GM12864 (cell line): ENCODE measurements at regions not wholly inside any gene's neighbourhood (a gene's known extent, or its start where the extent isn't known, plus 50 kb on each side); places are given as distances from the start of the nearest gene placed in this dataset.

Experiments used
- DNase-seq: peaks from one replicate; pipeline ENCODE4 v3.0.0-alpha.2; 2011; ENCODE audit warnings: low read depth
- H3K4me3 ChIP-seq: 2 replicates; pipeline ENCODE4 v1.5.1; 2011; ENCODE audit warnings: mild to moderate bottlenecking, low read depth, low read length, control low read depth
- CTCF ChIP-seq: IDR thresholded peaks from 2 replicates; pipeline ENCODE4 v1.5.1; 2011; ENCODE audit warnings: low read depth, mild to moderate bottlenecking, moderate library complexity, low read length, control low read depth, inconsistent platforms; ENCODE audit errors: missing control alignments

DNA sequence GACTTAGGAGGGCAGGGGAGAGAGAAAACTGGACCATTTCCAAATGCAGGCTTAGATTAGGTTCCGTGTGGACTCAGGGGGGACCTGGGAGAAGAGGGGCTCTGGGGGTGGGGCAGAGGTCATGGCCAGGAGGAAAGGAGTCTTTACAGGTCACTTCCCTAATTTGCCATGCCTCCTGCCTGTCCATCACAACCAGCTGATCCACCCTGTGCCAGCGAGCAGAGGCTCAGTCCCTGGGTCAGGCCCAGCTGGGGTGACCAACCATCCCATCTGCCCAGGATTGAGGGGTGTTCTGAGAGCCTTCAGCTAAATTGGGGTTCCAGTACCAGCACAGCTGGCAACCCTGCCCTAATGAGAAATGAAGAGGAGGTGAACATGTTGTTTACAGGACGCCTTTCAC lies 84.6 kb upstream of the CACUL1 start:
- H3K4me3 ChIP-seq: no peak overlapping the region
- TF ChIP-seq CTCF: no peak
- DNase-seq: no peak

DNA sequence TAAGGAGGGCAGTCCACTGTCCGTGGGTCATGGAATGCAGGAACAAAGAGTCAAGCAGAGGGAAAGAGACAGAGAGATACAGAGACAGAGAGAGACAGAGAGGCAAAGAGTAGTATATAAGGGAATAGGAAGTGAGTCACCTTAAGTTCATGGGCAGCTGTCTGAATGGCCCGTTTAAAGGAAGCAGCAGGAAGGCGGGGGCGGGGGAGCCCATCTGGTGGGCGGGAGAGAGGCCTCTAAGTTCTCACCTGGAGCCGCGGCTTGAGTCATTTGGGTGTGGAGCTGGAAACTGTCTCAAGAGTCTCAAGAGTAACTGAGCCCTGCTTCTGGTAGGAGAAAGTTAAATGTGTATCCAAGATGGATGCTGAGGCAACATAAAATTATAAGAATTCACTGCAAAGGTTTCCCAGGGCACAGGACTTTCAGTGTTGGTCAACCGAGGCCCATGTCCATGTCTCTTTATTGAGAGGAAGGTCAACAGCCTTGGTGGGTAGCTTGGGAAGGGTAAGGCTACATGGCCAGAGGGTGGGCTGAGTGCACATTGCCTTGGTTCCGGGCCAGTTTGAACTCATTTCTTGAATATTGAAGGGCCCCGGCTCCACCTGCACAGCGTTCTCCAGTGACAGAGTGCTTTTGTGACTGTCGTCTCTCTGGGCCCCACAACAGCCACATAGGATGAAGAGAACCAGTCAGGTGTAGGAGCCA lies 85.5 kb upstream of the CACUL1 start:
- no peak for TF ChIP-seq CTCF
- DNase-seq: no peak
- H3K4me3 ChIP-seq: no peak overlapping the region

DNA sequence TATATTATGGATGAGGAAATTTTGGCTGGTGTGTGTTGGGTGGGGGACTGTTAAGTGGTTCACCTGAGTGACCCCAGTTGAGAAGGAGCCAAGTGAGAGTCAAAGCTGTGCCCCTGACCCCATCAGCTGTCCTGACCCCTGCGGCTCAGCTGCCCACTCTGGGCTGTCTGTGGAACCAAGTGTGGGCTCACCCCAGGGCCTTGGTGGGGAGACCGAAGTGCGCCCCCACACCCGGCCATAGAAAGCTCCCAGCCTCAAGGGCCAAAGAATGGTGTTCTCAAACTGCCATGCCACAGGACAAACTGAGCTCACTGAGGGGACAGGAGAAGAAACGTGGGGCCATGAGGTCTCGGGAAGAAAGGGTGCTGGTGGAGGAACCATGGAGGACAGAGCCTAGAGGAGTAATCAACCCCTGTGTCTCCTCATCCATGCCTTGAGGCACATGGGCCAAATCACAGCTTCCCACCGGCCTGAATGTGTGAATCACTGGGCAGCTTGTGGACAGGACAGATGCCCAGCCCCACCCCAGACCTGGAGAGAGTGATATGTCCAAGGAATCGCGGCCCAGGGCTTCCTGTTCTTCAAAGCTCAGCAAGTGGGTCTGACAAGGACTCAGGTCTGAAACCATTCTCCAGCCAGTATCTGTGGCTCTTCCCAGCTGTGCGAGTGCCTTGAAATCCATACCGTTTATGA lies 86.2 kb upstream of the CACUL1 start:
- no peak for DNase-seq
- no peak overlapping the region for H3K4me3 ChIP-seq
- TF ChIP-seq CTCF: no peak

DNA sequence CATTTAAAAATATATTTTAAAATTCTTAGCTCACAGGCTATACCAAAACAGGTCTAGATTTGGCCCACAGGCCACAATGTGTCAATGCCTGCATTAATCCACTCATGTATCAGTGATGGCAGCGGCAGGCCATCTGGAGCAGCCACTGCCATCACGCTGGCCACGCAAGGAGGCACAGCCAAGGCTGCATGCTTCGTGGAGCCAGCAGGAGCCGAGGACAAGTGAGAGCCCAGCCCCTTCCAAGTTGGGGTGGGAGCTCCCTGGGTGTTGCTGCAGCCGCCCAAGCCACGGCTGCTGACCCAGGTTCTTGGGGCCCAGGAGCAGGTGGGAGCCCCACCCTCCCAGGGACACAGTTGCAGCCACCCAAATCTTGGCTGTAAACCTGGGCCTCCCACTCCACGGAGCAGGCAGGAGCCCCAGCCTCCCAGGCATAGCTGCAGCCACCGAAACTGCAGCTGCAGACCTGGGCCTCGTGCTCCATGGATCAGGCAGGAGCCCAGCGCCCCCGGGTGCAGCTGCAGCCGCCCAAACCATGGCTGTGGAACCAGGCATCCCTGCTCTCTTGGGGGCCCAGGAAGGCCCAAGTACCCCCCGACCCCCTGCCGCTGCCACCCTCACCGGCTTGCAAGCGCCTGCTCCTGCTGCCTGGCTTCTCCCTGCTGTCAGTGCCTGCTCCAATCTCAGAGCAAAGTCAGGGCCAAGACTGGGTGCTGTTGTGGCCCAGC lies 87.3 kb upstream of the CACUL1 start:
- no peak for TF ChIP-seq CTCF
- H3K4me3 ChIP-seq: no peak overlapping the region

GRCh38 chr10:118842843-118843624 lies 88.3 kb upstream of the CACUL1 start:
- no peak overlapping the region for H3K4me3 ChIP-seq
- DNase-seq: no peak
- no peak for TF ChIP-seq CTCF

More for the DNA sequence above, 87.3 kb upstream of the CACUL1 start:
- DNase-seq: no peak

DNA sequence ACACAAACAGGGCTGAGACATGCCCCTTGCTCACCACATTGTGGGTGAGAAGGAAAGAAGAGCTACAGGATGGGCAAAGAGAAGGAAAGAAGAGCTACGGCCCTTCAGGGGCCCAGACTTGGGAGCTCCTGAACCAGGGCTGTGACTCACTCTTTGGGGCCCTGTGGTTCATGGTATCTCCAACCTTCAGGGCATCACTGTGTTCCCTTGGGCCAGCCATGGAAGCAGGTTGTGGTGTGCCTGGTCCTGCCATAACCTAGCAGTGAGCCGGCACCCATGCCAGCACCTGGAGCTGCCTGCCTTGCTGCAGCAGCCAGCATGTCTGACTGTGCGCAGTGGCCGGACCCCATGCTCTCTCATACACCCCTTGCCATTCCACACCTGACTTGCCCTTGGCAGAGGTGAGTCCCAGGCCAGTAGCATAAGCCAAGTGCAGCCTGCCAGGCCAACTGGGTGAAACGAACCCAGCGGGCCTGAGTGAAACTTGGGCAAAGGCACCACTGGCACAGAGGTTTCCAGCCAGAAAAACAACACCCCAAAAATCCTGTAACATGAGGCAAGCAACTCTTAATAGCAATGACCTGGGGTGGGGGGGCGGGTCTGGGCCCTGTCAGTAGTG lies 89.0 kb upstream of the CACUL1 start:
- no peak for DNase-seq

More for the DNA sequence above, 89.0 kb upstream of the CACUL1 start:
- H3K4me3 ChIP-seq: no peak overlapping the region
- no peak for TF ChIP-seq CTCF
